ENCODE measurements at regions not wholly inside any gene's neighbourhood (a gene's known extent, or its start where the extent isn't known, plus 50 kb on each side); places are given as distances from the start of the nearest gene placed in this dataset.

- TF ChIP-seq CTCF (IDR thresholded peaks at IDR 0.05): no peak
- no peak for TF ChIP-seq EP300 (IDR thresholded peaks at IDR 0.05)
- TF ChIP-seq POLR2AphosphoS5 (IDR thresholded peaks at IDR 0.05): no peak
Observed at GRCh38 chr9:18384066-18384465, 89.9 kb upstream of the ADAMTSL1 start.
